Endothelial cell of umbilical vein (primary cell): ENCODE measurements at regions not wholly inside any gene's neighbourhood (a gene's known extent, or its start where the extent isn't known, plus 50 kb on each side); places are given as distances from the start of the nearest gene placed in this dataset.

ENCODE experiments used
- BruUV-seq: library from RNA; stranded (reverse); fragments of 400-500 nt; replicated peaks from 2 replicates; lab custom pipeline; 2021; lab: Mats Ljungman, UMichigan
- CTCF ChIA-PET: fragments of 300-600, 350-600 bp; sonication (Branson Sonifier 250); formaldehyde crosslinking; loops from one replicate; lab custom pipeline; 2021; ENCODE audit warnings: antibody characterized with exemption, inconsistent platforms; lab: Charles Lee
- POLR2A ChIA-PET: fragments of 300-600, 350-600 bp; sonication (Branson Sonifier 250); formaldehyde crosslinking; loops from one replicate; lab custom pipeline; 2021; ENCODE audit warnings: antibody characterized with exemption, inconsistent platforms; lab: Charles Lee
- DNase-seq: peaks from one replicate; pipeline ENCODE4 v3.0.0-alpha.2; 2011; ENCODE audit warnings: low read depth, low spot score
- FAIRE-seq: peaks from 2 replicates; lab custom pipeline; 2011; peaks lifted over from hg19 to GRCh38; lab: Jason Lieb, UNC
- H2AFZ ChIP-seq: 2 replicates; pipeline ENCODE4 v1.6.0; 2012; ENCODE audit warnings: low read depth, low read length, control low read depth, inconsistent platforms
- H3K27ac ChIP-seq: 2 replicates; pipeline ENCODE4 v1.5.1; 2011; ENCODE audit warnings: low read depth, mild to moderate bottlenecking, control low read depth, low read length, moderate library complexity; ENCODE audit not compliant: insufficient read depth
- H3K27me3 ChIP-seq, 2 experiments: 2 replicates each; pipeline versions ENCODE4 v1.6.0 to v1.6.1; 2011; ENCODE audit warnings: low read length in 2 of 2, mixed read lengths in 1 of 2; ENCODE audit not compliant: control insufficient read depth in 2 of 2, insufficient read depth in 2 of 2
- H3K36me3 ChIP-seq, 2 experiments: 2 replicates in 1 of 2; 3 replicates in 1 of 2; pipeline ENCODE4 v1.5.1; 2011; ENCODE audit warnings: low read length in 2 of 2, mild to moderate bottlenecking in 1 of 2, moderate library complexity in 1 of 2; ENCODE audit not compliant: control insufficient read depth in 2 of 2, insufficient read depth in 2 of 2; ENCODE audit errors: extremely low read depth in 1 of 2
- H3K4me1 ChIP-seq: 3 replicates; pipeline ENCODE4 v1.5.1; 2011; ENCODE audit warnings: mild to moderate bottlenecking, low read length; ENCODE audit not compliant: control insufficient read depth, insufficient read depth; ENCODE audit errors: extremely low read depth
- H3K4me2 ChIP-seq: 2 replicates; pipeline ENCODE4 v1.6.1; 2011; ENCODE audit warnings: low read length, control low read depth, mixed read lengths; ENCODE audit not compliant: insufficient read depth
- H3K4me3 ChIP-seq, 3 experiments: fragments of 200-600 bp in 1 of 3; sonication (generic), shearing (Covaris generic) in 1 of 3; replicated peaks in 1 of 3; 2 replicates each; pipeline ENCODE4 v1.5.1; 2011 to 2016; ENCODE audit warnings: control low read depth in 3 of 3, low read length in 3 of 3, mild to moderate bottlenecking in 2 of 3, inconsistent platforms in 1 of 3, low read depth in 1 of 3, moderate library complexity in 1 of 3; ENCODE audit not compliant: insufficient read depth in 1 of 3
- H3K79me2 ChIP-seq: 2 replicates; pipeline ENCODE4 v1.6.0; 2012; ENCODE audit warnings: low read length, inconsistent platforms; ENCODE audit not compliant: control insufficient read depth, insufficient read depth
- H3K9ac ChIP-seq: replicated peaks from 2 replicates; pipeline ENCODE3; 2011; ENCODE audit warnings: low read length, control low read depth; ENCODE audit not compliant: insufficient read depth; ENCODE audit errors: extremely low read depth
- H3K9me1 ChIP-seq: replicated peaks from 3 replicates; pipeline ENCODE4 v1.6.0; 2011; ENCODE audit warnings: mild to moderate bottlenecking, low read length; ENCODE audit not compliant: control insufficient read depth, insufficient read depth; ENCODE audit errors: extremely low read depth
- H3K9me3 ChIP-seq: replicated peaks from 2 replicates; pipeline ENCODE4 v1.5.1; 2012; ENCODE audit warnings: low read length, inconsistent platforms; ENCODE audit not compliant: control insufficient read depth, insufficient read depth
- H4K20me1 ChIP-seq: replicated peaks from 2 replicates; pipeline ENCODE3; 2011; ENCODE audit warnings: mild to moderate bottlenecking, low read length; ENCODE audit not compliant: control insufficient read depth, insufficient read depth; ENCODE audit errors: extremely low read depth
- CTCF ChIP-seq, 2 donors: IDR thresholded peaks; 1 replicate in 1 of 2; 2 replicates in 1 of 2; pipeline ENCODE4 v1.5.1; 2011; ENCODE audit warnings: low read length in 2 of 2, mild to moderate bottlenecking in 2 of 2, moderate library complexity in 2 of 2, control low read depth in 1 of 2, inconsistent platforms in 1 of 2, low read depth in 1 of 2; ENCODE audit not compliant: insufficient read depth in 1 of 2; ENCODE audit errors: extremely low read depth in 1 of 2
- EZH2 ChIP-seq: IDR thresholded peaks from 2 replicates; pipeline ENCODE4 v1.6.1; 2012; ENCODE audit warnings: borderline replicate concordance, low read depth, mild to moderate bottlenecking, moderate library complexity, low read length, inconsistent platforms; ENCODE audit not compliant: severe bottlenecking
- FOS ChIP-seq: IDR thresholded peaks from 2 replicates; pipeline ENCODE4 v1.6.1; 2011; ENCODE audit warnings: mild to moderate bottlenecking, low read length, moderate library complexity, borderline replicate concordance; ENCODE audit not compliant: insufficient read depth
- GATA2 ChIP-seq: IDR thresholded peaks from 2 replicates; pipeline ENCODE4 v1.7.0; 2011; ENCODE audit warnings: low read depth, mild to moderate bottlenecking, moderate library complexity, mixed read lengths, low read length; ENCODE audit not compliant: insufficient read length, insufficient read depth
- JUN ChIP-seq: IDR thresholded peaks from 2 replicates; pipeline ENCODE4 v1.6.1; 2011; ENCODE audit warnings: borderline replicate concordance, low read depth; ENCODE audit not compliant: insufficient read length, insufficient read depth
- MYC ChIP-seq: IDR thresholded peaks from one replicate; pipeline ENCODE4 v1.6.1; 2011; ENCODE audit warnings: mild to moderate bottlenecking, low read depth, low read length
- POLR2A ChIP-seq: IDR thresholded peaks from 2 replicates; pipeline ENCODE4 v1.6.1; 2012; ENCODE audit warnings: low read depth, mild to moderate bottlenecking, control low read depth, low read length
- POLR2AphosphoS5 ChIP-seq: IDR thresholded peaks from 2 replicates; pipeline ENCODE4 v1.6.1; 2012; ENCODE audit warnings: low read depth, mild to moderate bottlenecking, control low read depth, low read length, moderate library complexity; ENCODE audit not compliant: insufficient read depth
- dilution Hi-C: fragments of 300-500 bp; cut with MboI; formaldehyde crosslinking; loops from one replicate; pipeline ENCODE4 v1.15.0; 2019; ENCODE audit warnings: low sequenced_read_pairs; ENCODE audit not compliant: extremely low pct_ligation_motif_present
- intact Hi-C: fragments of 100-400 bp; cut with micrococcal nuclease; formaldehyde crosslinking; loops from one replicate; pipeline ENCODE4 v1.10.0; 2022
- TF ChIP-seq, protein P1 (sequence below): IDR thresholded peaks from 2 replicates; pipeline ENCODE4 v1.6.1; 2011; ENCODE audit not compliant: insufficient read depth, insufficient read length

GRCh38 chr14:27366596-27366995, 768.8 kb upstream of the NOVA1 start:
- Histone ChIP-seq H3K4me1 (peaks cover 14% of the 10 kb centered on the region), H3K79me2 (no peaks in the 10 kb centered on the region), H3K27ac (peak overlapping the region; percentile 78), H3K9ac (peak overlapping the region; percentile 28), H3K4me2 (peak overlapping the region; percentile 31), H2AFZ (no peak overlapping the region), H4K20me1 (no peaks in the 10 kb centered on the region), H3K9me1 (no peaks in the 10 kb centered on the region), H3K27me3 (no peaks in the 10 kb centered on the region), H3K9me3 (no peaks in the 10 kb centered on the region), H3K4me3 (no peak overlapping the region), H3K36me3 (no peaks in the 10 kb centered on the region)
- no TSS peak for BruUV-seq
- peak; percentile 81 for DNase-seq
- POLR2A ChIA-PET, result no interaction called here
- CTCF ChIA-PET, result interaction anchor here (1.0 to 1.9 kb wide), 4 partner anchors 10 to 713 kb away, joined by 3 to 7 read pairs (median 4); no protein-coding TSS in a partner anchor
- TF ChIP-seq GATA2, result peak; percentile 14
- peak; percentile 52 for TF ChIP-seq FOS
- TF ChIP-seq CTCF (IDR thresholded peaks at IDR 0.05; ENCODE audit: extremely low read depth in 1 of 2, insufficient read depth in 1 of 2, low read depth in 1 of 2, low read length in 2 of 2), result no peak
- TF ChIP-seq EZH2, result no peak
- no peak for TF ChIP-seq MYC
- TF ChIP-seq POLR2AphosphoS5, result peak; percentile 29
- TF ChIP-seq, protein P1, sequence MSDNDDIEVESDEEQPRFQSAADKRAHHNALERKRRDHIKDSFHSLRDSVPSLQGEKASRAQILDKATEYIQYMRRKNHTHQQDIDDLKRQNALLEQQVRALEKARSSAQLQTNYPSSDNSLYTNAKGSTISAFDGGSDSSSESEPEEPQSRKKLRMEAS, result no peak
- no peak for TF ChIP-seq POLR2A
- TF ChIP-seq JUN, result peak; percentile 47
- intact Hi-C loops, result loop anchor here (1.0 kb wide), 1 partner anchor 26 kb away; no protein-coding TSS in a partner anchor
- FAIRE-seq, result no peak
- dilution Hi-C loops, result no loop called here
